ENCODE measurements at regions not wholly inside any gene's neighbourhood (a gene's known extent, or its start where the extent isn't known, plus 50 kb on each side); places are given as distances from the start of the nearest gene placed in this dataset.

DNA sequence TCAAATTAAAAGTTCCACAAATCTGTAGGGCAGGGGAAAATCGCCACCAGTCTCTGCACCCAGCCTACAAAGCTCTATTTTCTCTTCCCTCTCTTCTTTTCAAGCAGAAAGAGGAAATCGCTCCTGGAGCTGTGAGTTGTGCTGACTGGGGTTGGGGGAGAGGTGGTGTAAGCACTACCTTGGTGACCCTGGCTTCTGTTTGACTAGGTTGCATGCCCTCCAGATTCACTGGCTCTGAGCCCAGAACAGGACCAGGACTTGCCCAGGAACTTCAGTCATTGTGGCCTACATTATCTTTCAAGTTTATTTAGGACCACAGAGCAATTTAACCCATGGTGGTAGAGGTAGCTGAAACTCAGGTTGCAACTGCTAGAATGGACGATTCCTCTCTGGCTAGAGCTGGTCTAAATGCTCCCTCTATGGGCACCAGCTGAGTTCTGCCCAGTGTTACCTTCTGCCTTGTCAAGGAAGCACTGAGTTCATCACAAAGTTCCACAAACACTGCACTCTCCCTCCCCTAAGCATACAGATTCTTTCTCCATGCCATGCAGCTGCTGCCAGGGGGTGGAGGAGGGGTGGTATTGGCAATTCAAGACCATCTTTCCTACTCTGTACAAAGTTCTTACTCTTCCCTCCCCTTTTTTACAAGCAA is 122.0 kb upstream of the BMP5 start:
- TF ChIP-seq, protein P1, sequence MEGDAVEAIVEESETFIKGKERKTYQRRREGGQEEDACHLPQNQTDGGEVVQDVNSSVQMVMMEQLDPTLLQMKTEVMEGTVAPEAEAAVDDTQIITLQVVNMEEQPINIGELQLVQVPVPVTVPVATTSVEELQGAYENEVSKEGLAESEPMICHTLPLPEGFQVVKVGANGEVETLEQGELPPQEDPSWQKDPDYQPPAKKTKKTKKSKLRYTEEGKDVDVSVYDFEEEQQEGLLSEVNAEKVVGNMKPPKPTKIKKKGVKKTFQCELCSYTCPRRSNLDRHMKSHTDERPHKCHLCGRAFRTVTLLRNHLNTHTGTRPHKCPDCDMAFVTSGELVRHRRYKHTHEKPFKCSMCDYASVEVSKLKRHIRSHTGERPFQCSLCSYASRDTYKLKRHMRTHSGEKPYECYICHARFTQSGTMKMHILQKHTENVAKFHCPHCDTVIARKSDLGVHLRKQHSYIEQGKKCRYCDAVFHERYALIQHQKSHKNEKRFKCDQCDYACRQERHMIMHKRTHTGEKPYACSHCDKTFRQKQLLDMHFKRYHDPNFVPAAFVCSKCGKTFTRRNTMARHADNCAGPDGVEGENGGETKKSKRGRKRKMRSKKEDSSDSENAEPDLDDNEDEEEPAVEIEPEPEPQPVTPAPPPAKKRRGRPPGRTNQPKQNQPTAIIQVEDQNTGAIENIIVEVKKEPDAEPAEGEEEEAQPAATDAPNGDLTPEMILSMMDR (IDR thresholded peaks at IDR 0.05; ENCODE audit: insufficient read depth, low read depth, low read length): no peak
- Histone ChIP-seq H3K36me3 (ENCODE audit: control insufficient read depth, insufficient read depth, low read length) (no peaks in the 10 kb centered on the region), H3K27me3 (ENCODE audit: control insufficient read depth, insufficient read depth, low read length) (no peaks in the 10 kb centered on the region), H3K4me3 (ENCODE audit: low read depth, low read length) (no peak overlapping the region)
- DNase-seq (ENCODE audit: low read depth): no peak
- POLR2A ChIA-PET: no interaction called here
- CTCF ChIA-PET: no interaction called here

DNA sequence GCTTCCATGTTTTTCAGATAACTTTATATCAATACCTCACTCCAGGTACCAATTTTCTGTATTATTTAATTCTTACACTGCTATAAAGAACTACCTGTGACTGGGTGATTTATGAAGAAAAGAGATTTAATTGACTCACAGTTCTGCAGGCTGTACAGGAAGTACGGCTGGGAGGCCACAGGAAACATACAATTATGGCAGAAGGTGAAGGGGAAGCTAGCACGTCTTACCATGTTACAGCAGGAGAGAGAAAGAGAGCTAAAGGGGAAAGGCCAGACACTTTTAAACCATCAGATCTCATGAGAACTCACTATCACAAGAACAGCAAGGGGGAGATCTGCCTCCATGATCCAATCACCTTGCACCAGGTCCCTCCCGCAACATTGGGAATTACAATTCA is 119.1 kb upstream of the BMP5 start:
- H3K36me3 ChIP-seq (ENCODE audit: control insufficient read depth, insufficient read depth, low read length): no peaks in the 10 kb centered on the region
- H3K27me3 ChIP-seq (ENCODE audit: control insufficient read depth, insufficient read depth, low read length): no peaks in the 10 kb centered on the region
- TF ChIP-seq, protein P1 (IDR thresholded peaks at IDR 0.05; ENCODE audit: insufficient read depth, low read depth, low read length): no peak
- POLR2A ChIA-PET: no interaction called here
- no peak overlapping the region for H3K4me3 ChIP-seq (ENCODE audit: low read depth, low read length)
- DNase-seq (ENCODE audit: low read depth): no peak
- CTCF ChIA-PET: interaction anchor here (1.6 kb wide), 1 partner anchor 298 kb away, joined by 5 read pairs; no protein-coding TSS in a partner anchor

DNA sequence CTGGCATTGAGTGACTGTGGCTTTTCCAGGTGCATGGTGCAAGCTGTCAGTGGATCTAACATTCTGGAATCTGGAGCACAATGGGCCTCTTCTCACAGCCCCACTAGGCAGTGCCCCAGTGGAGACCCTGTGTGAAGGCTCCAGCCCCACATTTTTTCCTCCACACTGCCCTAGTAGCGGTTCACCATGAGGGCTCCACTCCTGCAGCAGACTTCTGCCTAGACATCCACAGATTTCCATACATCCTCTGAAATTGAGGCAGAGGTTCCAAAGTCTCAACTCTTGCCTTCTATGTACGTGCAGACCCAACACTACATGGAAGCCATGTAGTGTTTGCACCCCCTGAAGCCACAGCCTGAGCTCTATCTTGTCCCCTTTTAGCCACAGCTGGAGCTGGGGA is 118.0 kb upstream of the BMP5 start:
- DNase-seq (ENCODE audit: low read depth): no peak
- Histone ChIP-seq H3K27me3 (ENCODE audit: control insufficient read depth, insufficient read depth, low read length) (no peaks in the 10 kb centered on the region), H3K4me3 (ENCODE audit: low read depth, low read length) (no peak overlapping the region), H3K36me3 (ENCODE audit: control insufficient read depth, insufficient read depth, low read length) (no peaks in the 10 kb centered on the region)
- ChIA-PET POLR2A (no interaction called here), CTCF (no interaction called here)
- TF ChIP-seq, protein P1 (IDR thresholded peaks at IDR 0.05; ENCODE audit: insufficient read depth, low read depth, low read length): no peak

DNA sequence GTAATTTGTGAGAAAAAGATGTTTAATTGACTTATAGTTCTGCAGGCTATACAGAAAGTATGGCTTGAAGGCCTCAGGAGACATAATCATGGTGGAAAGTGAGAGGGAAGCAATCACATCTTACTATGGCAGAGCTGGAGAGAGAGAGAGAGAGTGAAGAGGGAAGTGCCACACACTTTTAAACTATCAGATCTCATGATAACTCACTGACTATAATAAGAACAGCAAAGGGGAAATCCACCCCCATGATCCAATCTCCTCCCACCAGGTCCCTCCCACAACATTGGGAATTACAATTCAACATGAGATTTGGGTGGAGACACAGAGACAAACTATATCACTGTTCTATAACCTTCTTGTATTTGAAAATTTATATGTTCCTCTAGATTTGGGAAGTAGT is 117.2 kb upstream of the BMP5 start:
- no peak overlapping the region for H3K4me3 ChIP-seq (ENCODE audit: low read depth, low read length)
- H3K36me3 ChIP-seq (ENCODE audit: control insufficient read depth, insufficient read depth, low read length): no peaks in the 10 kb centered on the region
- no peaks in the 10 kb centered on the region for H3K27me3 ChIP-seq (ENCODE audit: control insufficient read depth, insufficient read depth, low read length)
- ChIA-PET CTCF (no interaction called here), POLR2A (no interaction called here)
- TF ChIP-seq, protein P1 (IDR thresholded peaks at IDR 0.05; ENCODE audit: insufficient read depth, low read depth, low read length): no peak
- DNase-seq (ENCODE audit: low read depth): no peak

DNA sequence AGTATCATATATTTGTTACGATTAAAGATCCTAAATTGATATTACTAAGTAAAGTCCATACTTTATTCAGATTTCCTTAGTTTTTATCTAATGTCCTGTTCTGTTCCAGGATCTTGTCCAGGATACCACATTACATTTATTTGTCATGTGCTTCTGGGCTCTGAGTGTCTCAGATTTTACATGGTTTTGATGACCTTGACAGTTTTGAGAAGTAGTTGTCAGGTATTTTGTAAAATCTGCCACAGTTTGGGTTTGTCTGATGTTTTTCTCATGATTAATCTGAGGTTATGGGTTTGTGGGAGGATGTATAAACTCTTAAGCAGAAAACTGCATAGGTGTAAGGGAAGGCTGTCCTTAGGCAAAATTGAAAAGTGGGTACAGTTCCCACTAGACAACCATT is 109.9 kb upstream of the BMP5 start:
- ChIA-PET CTCF (interaction anchor here (1.2 kb wide), 1 partner anchor 308 kb away, joined by 4 read pairs; no protein-coding TSS in a partner anchor), POLR2A (no interaction called here)
- H3K4me3 ChIP-seq (ENCODE audit: low read depth, low read length): no peak overlapping the region
- no peak for DNase-seq (ENCODE audit: low read depth)
- no peaks in the 10 kb centered on the region for H3K36me3 ChIP-seq (ENCODE audit: control insufficient read depth, insufficient read depth, low read length)
- peaks cover 2% of the 10 kb centered on the region for H3K27me3 ChIP-seq (ENCODE audit: control insufficient read depth, insufficient read depth, low read length)
- TF ChIP-seq, protein P1 (IDR thresholded peaks at IDR 0.05; ENCODE audit: insufficient read depth, low read depth, low read length): no peak

Data from BJ (cell line).